Heart left ventricle (tissue), 16 donors: ENCODE measurements at regions not wholly inside any gene's neighbourhood (a gene's known extent, or its start where the extent isn't known, plus 50 kb on each side); places are given as distances from the start of the nearest gene placed in this dataset.

Experiments
- ATAC-seq, 4 donors: fragments of 200-7000 bp; cut with Tn5 transposase; one replicate each; pipeline ENCODE4 v1.9.1; 2020 to 2022; ENCODE audit warnings: moderate library complexity in 4 of 4, mild to moderate bottlenecking in 3 of 4, moderate number of reproducible peaks in 1 of 4
- DNase-seq, 5 donors: peaks; one replicate each; pipeline ENCODE4 v3.0.0-alpha.2; 2020
- H3K27ac ChIP-seq, 12 donors: fragments of 200-600 bp; sonication (generic) in 4 of 12; one replicate each; pipeline versions ENCODE4 v1.5.0 to v1.8.0; 2016 to 2022; ENCODE audit warnings: mild to moderate bottlenecking in 2 of 12
- H3K27me3 ChIP-seq, 9 donors: fragments of 200-600 bp; sonication (generic) in 2 of 9; one replicate each; pipeline versions ENCODE4 v1.5.1 to v1.8.0; 2016 to 2022; ENCODE audit warnings: mild to moderate bottlenecking in 3 of 9
- H3K36me3 ChIP-seq, 9 donors: fragments of 200-600 bp; sonication (generic) in 2 of 9; one replicate each; pipeline versions ENCODE4 v1.5.0 to v1.8.0; 2018 to 2022; ENCODE audit warnings: mild to moderate bottlenecking in 2 of 9
- H3K4me1 ChIP-seq, 12 donors: fragments of 200-600 bp; sonication (generic) in 4 of 12; one replicate each; pipeline versions ENCODE4 v1.5.0 to v1.8.0; 2016 to 2022; ENCODE audit warnings: mild to moderate bottlenecking in 3 of 12
- H3K4me3 ChIP-seq, 12 donors: fragments of 200-600 bp; sonication (generic) in 4 of 12; one replicate each; pipeline versions ENCODE4 v1.5.0 to v1.8.0; 2017 to 2022; ENCODE audit warnings: mild to moderate bottlenecking in 9 of 12, moderate library complexity in 4 of 12
- H3K9me3 ChIP-seq, 12 donors: fragments of 200-600 bp; sonication (generic) in 4 of 12; one replicate each; pipeline versions ENCODE4 v1.5.0 to v1.8.0; 2016 to 2022; ENCODE audit warnings: mild to moderate bottlenecking in 1 of 12
- CTCF ChIP-seq, 12 donors: fragments of 200-600 bp; sonication (generic) in 4 of 12; IDR thresholded peaks; one replicate each; pipeline versions ENCODE4 v1.5.0 to v1.8.0; 2018 to 2022; ENCODE audit warnings: antibody characterized with exemption in 12 of 12, mild to moderate bottlenecking in 5 of 12
- POLR2A ChIP-seq, 2 donors: fragments of 450-650 bp; IDR thresholded peaks; one replicate each; pipeline ENCODE4 v1.6.1; 2017; ENCODE audit warnings: antibody characterized with exemption in 2 of 2, mild to moderate bottlenecking in 2 of 2, moderate library complexity in 2 of 2
- WGBS, 4 donors: extraction: QIAGEN DNeasy Blood & Tissue Kit in 2 of 4; methylation state at CpG; one replicate each; pipeline versions ENCODE4 v1.1.5 to v1.1.7; 2013 to 2018; 5-methylcytosine and 5-hydroxymethylcytosine counted together
- intact Hi-C, 10 donors: fragments of 100-400 bp; cut with DNase I; formaldehyde crosslinking; loops; one replicate each; pipeline versions ENCODE4 v1.11.1 to v1.14.2; 2022
- donor health status: ischemic (EF 13 %, LVEDD 7.1; RV severe dilation, severe dysfunction).
- donor health status: healthy with polysubstance abuse.
- donor health status: DM: no; HTN: yes; CAD: no.
- donor health status: DM: no; HTN: no; CAD: no.
- donor health status: ischemic (EF 25% LVEDD 6.9; RV normal size, moderate dysfunction).
- donor health status: ischemic (EF 25% LVEDD 5.7; RV mildly dilated, moderate dysfunction).
- donor health status: healthy.
- donor health status: DM: yes; HTN: yes; CAD: no.
- donor health status: ischemic (EF 35%, LVEDD 5.7; RV mildly dilated, moderate dysfunction).
- donor health status: nonischemic (EF 11% LVEDD 7.7; RV severe dilation, severe dysfunction).
- donor health status: DM: yes; HTN: yes; CAD: no.
- donor health status: PGD.
- donor health status: ischemic (EF 29% LVEDD 5.4; RV normal size, mild dysfunction).
- donor health status: nonischemic (EF 23%, LVEDD 6.1; RV moderate dilation, normal function).

- peaks cover 0 to 13% (median 4%) of the 10 kb centered on the region in 12 donors for H3K9me3 ChIP-seq
- TF ChIP-seq POLR2A (IDR thresholded peaks at IDR 0.05) (no peak), CTCF (IDR thresholded peaks at IDR 0.05) (no peak)
- no peak overlapping the region for H3K4me3 ChIP-seq
- H3K27ac ChIP-seq: no peak overlapping the region
- H3K27me3 ChIP-seq: peaks cover 0 to 5% (median 0%) of the 10 kb centered on the region in 9 donors
- peak in 3 of 5 donors; percentile 6 to 62 (median 30) for DNase-seq
- ATAC-seq: peak in 2 of 4 donors; percentile 18 to 45
- peaks cover 0 to 12% (median 0%) of the 10 kb centered on the region in 12 donors for H3K4me1 ChIP-seq
- intact Hi-C loops: no loop called here
- WGBS, 4 donors: 58 to 71% (median 64%) methylated on average over 10 of the region's 10 CpGs
- no peaks in the 10 kb centered on the region for H3K36me3 ChIP-seq
These were observed 108.2 kb upstream of the OLIG2 start for GRCh38 chr21:32917362-32918135.

GRCh38 chr21:32918478-32919120 lies 107.1 kb upstream of the OLIG2 start:
- no peak for ATAC-seq
- WGBS, 4 donors: 77 to 83% (median 81%) methylated on average over 11 of the region's 11 CpGs

GRCh38 chr21:32920474-32920873 lies 105.3 kb upstream of the OLIG2 start:
- Histone ChIP-seq H3K9me3 (peaks cover 0 to 28% (median 15%) of the 10 kb centered on the region in 12 donors), H3K4me3 (no peak overlapping the region), H3K4me1 (peaks cover 0 to 12% (median 0%) of the 10 kb centered on the region in 12 donors), H3K27me3 (peaks cover 0 to 2% (median 0%) of the 10 kb centered on the region in 9 donors), H3K27ac (no peak overlapping the region), H3K36me3 (no peaks in the 10 kb centered on the region)
- DNase-seq: no peak
- intact Hi-C loops: no loop called here
- TF ChIP-seq POLR2A (IDR thresholded peaks at IDR 0.05): no peak
- TF ChIP-seq CTCF (IDR thresholded peaks at IDR 0.05): no peak
- WGBS, 4 donors: 72 to 84% (median 77%) methylated on average over 5 of the region's 5 CpGs
- no peak for ATAC-seq

More at GRCh38 chr21:32918478-32919120, 107.1 kb upstream of the OLIG2 start:
- no peak for DNase-seq
- H3K27me3 ChIP-seq: peaks cover 0 to 4% (median 0%) of the 10 kb centered on the region in 9 donors
- no peak overlapping the region for H3K27ac ChIP-seq
- peaks cover 0 to 12% (median 0%) of the 10 kb centered on the region in 12 donors for H3K4me1 ChIP-seq
- intact Hi-C loops: no loop called here
- no peaks in the 10 kb centered on the region for H3K36me3 ChIP-seq
- TF ChIP-seq CTCF (IDR thresholded peaks at IDR 0.05): no peak
- TF ChIP-seq POLR2A (IDR thresholded peaks at IDR 0.05): no peak
- H3K9me3 ChIP-seq: peaks cover 0 to 13% (median 4%) of the 10 kb centered on the region in 12 donors
- no peak overlapping the region for H3K4me3 ChIP-seq

GRCh38 chr21:32921632-32922230 lies 104.0 kb upstream of the OLIG2 start:
- H3K9me3 ChIP-seq: peaks cover 0 to 24% (median 14%) of the 10 kb centered on the region in 12 donors
- 69 to 74% (median 73%) methylated on average over 7 of the region's 7 CpGs for WGBS, 4 donors
- TF ChIP-seq CTCF (IDR thresholded peaks at IDR 0.05): peak in 7 of 12 donors; percentile 12 to 63 (median 25)
- no peak for TF ChIP-seq POLR2A (IDR thresholded peaks at IDR 0.05)
- peaks cover 0 to 12% (median 0%) of the 10 kb centered on the region in 12 donors for H3K4me1 ChIP-seq
- intact Hi-C loops: no loop called here
- H3K27ac ChIP-seq: no peak overlapping the region
- DNase-seq (no peak), ATAC-seq (no peak)
- no peaks in the 10 kb centered on the region for H3K36me3 ChIP-seq
- H3K4me3 ChIP-seq: no peak overlapping the region
- peaks cover 0 to 2% (median 0%) of the 10 kb centered on the region in 9 donors for H3K27me3 ChIP-seq
